GM23338 (cell line): ENCODE measurements at regions not wholly inside any gene's neighbourhood (a gene's known extent, or its start where the extent isn't known, plus 50 kb on each side); places are given as distances from the start of the nearest gene placed in this dataset.

Source experiments
- ATAC-seq: fragments of 200-7000 bp; cut with Tn5 transposase; 3 replicates; pipeline ENCODE4 v1.9.1; 2020
- DNase-seq: peaks from one replicate; pipeline ENCODE4 v3.0.0-alpha.2; 2015; ENCODE audit warnings: low spot score
- H2AFZ ChIP-seq: fragments of 200-600 bp; sonication (generic); 2 replicates; pipeline ENCODE4 v1.8.0; 2016; ENCODE audit warnings: antibody characterized with exemption, mild to moderate bottlenecking, moderate library complexity
- H3F3A ChIP-seq: fragments of 200-600 bp; sonication (generic); replicated peaks from 2 replicates; pipeline ENCODE4 v1.8.0; 2017; ENCODE audit warnings: antibody characterized with exemption, mixed run types, low read depth
- H3K27ac ChIP-seq: fragments of 200-600 bp; sonication (generic); 2 replicates; pipeline ENCODE4 v1.6.1; 2016; ENCODE audit warnings: low read depth
- H3K27me3 ChIP-seq: fragments of 200-600 bp; sonication (generic); 2 replicates; pipeline ENCODE4 v1.8.0; 2016; ENCODE audit warnings: mild to moderate bottlenecking, mixed run types, moderate library complexity; ENCODE audit not compliant: insufficient read depth
- H3K36me3 ChIP-seq: fragments of 200-600 bp; sonication (generic); 2 replicates; pipeline ENCODE4 v1.8.0; 2016; ENCODE audit warnings: mild to moderate bottlenecking; ENCODE audit not compliant: insufficient read depth
- H3K4me1 ChIP-seq: fragments of 200-600 bp; sonication (generic); 2 replicates; pipeline ENCODE4 v1.8.0; 2016; ENCODE audit warnings: mild to moderate bottlenecking, moderate library complexity; ENCODE audit not compliant: insufficient read depth
- H3K4me2 ChIP-seq: fragments of 200-600 bp; sonication (generic); 2 replicates; pipeline ENCODE4 v1.7.1; 2017; ENCODE audit warnings: mixed run types
- H3K4me3 ChIP-seq: fragments of 200-600 bp; sonication (generic); 2 replicates; pipeline ENCODE4 v1.6.1; 2016; ENCODE audit warnings: mixed run types
- H3K79me2 ChIP-seq: fragments of 200-600 bp; sonication (generic); replicated peaks from 2 replicates; pipeline ENCODE4 v1.8.0; 2017; ENCODE audit warnings: mild to moderate bottlenecking; ENCODE audit not compliant: insufficient read depth
- H3K9me2 ChIP-seq: fragments of 200-600 bp; sonication (generic); 2 replicates; pipeline ENCODE4 v1.8.0; 2017; ENCODE audit not compliant: insufficient read depth
- H4K20me1 ChIP-seq: fragments of 200-600 bp; sonication (generic); replicated peaks from 2 replicates; pipeline ENCODE4 v1.8.0; 2017; ENCODE audit warnings: mild to moderate bottlenecking; ENCODE audit not compliant: insufficient read depth
- H3K27ac Mint-ChIP-seq: 2 replicates; pipeline ENCODE4 v1.8.0; 2020; ENCODE audit warnings: inconsistent platforms, mild to moderate bottlenecking, moderate library complexity, mixed read lengths
- H3K27me3 Mint-ChIP-seq: 3 replicates; pipeline ENCODE4 v1.8.0; 2022; ENCODE audit warnings: low read depth, mild to moderate bottlenecking, moderate library complexity, mixed read lengths, inconsistent platforms; ENCODE audit not compliant: insufficient read depth, poor library complexity
- H3K36me3 Mint-ChIP-seq: 3 replicates; pipeline ENCODE4 v1.8.0; 2021; ENCODE audit warnings: low read depth, mild to moderate bottlenecking, inconsistent platforms, moderate library complexity, mixed read lengths
- H3K4me1 Mint-ChIP-seq: 3 replicates; pipeline ENCODE4 v1.8.0; 2020; ENCODE audit warnings: mild to moderate bottlenecking, inconsistent platforms, mixed read lengths
- H3K4me3 Mint-ChIP-seq: 3 replicates; pipeline ENCODE4 v1.8.0; 2021; ENCODE audit warnings: moderate library complexity, mild to moderate bottlenecking, inconsistent platforms, mixed read lengths
- H3K9me3 Mint-ChIP-seq: 3 replicates; pipeline ENCODE4 v1.8.0; 2020; ENCODE audit warnings: moderate library complexity, mild to moderate bottlenecking, inconsistent platforms, mixed read lengths
- CREB1 ChIP-seq: fragments of 250-450 bp; sonication (Bioruptor Pico); IDR thresholded peaks from 2 replicates; pipeline ENCODE4 v1.5.0; 2020; ENCODE audit warnings: low read depth, mild to moderate bottlenecking, moderate library complexity
- CTCF ChIP-seq, 2 experiments: fragments of 200-600 bp in 1 of 2; sonication (generic) in 1 of 2; conservative IDR thresholded peaks; 2 replicates each; pipeline versions ENCODE4 v1.5.1 to v1.6.1; 2016 to 2017; ENCODE audit warnings: antibody characterized with exemption in 2 of 2, low read depth in 2 of 2, mild to moderate bottlenecking in 2 of 2, moderate library complexity in 1 of 2
- ETS1 ChIP-seq: IDR thresholded peaks from 2 replicates; pipeline ENCODE4 v1.6.1; 2016; ENCODE audit warnings: antibody characterized with exemption
- EZH2 ChIP-seq: fragments of 200-600 bp; sonication (generic); IDR thresholded peaks from one replicate; pipeline ENCODE4 v1.8.0; 2017; ENCODE audit warnings: antibody characterized with exemption, mild to moderate bottlenecking, low read depth; ENCODE audit not compliant: unreplicated experiment
- EZH2phosphoT487 ChIP-seq: fragments of 200-600 bp; sonication (generic); IDR thresholded peaks from one replicate; pipeline ENCODE4 v1.8.1; 2018; ENCODE audit warnings: antibody characterized with exemption; ENCODE audit not compliant: unreplicated experiment
- JUNB ChIP-seq: IDR thresholded peaks from one replicate; pipeline ENCODE4 v1.6.1; 2016; ENCODE audit warnings: antibody characterized with exemption; ENCODE audit not compliant: unreplicated experiment
- NANOG ChIP-seq: IDR thresholded peaks from 2 replicates; pipeline ENCODE4 v1.6.1; 2016; ENCODE audit warnings: antibody characterized with exemption, borderline replicate concordance
- POLR2AphosphoS5 ChIP-seq: IDR thresholded peaks from 2 replicates; pipeline ENCODE4 v1.6.1; 2016; ENCODE audit warnings: antibody characterized with exemption, low read depth
- REST ChIP-seq: IDR thresholded peaks from one replicate; pipeline ENCODE4 v1.6.1; 2018; ENCODE audit warnings: antibody characterized with exemption; ENCODE audit not compliant: unreplicated experiment
- STAT1 ChIP-seq: IDR thresholded peaks from one replicate; pipeline ENCODE4 v1.6.1; 2016; ENCODE audit warnings: antibody characterized with exemption; ENCODE audit not compliant: unreplicated experiment
- ZNF114 ChIP-seq: fragments of 250-450 bp; sonication (Bioruptor Pico); IDR thresholded peaks from 2 replicates; pipeline ENCODE4 v1.5.0; 2020; ENCODE audit warnings: mild to moderate bottlenecking, moderate library complexity
- ZNF331 ChIP-seq: fragments of 250-450 bp; sonication (Bioruptor Pico); IDR thresholded peaks from 2 replicates; pipeline ENCODE4 v1.5.0; 2020; ENCODE audit warnings: low read depth, mild to moderate bottlenecking, moderate library complexity
- ZNF462 ChIP-seq: fragments of 250-450 bp; sonication (Bioruptor Pico); IDR thresholded peaks from 2 replicates; pipeline ENCODE4 v1.5.0; 2020; ENCODE audit warnings: mild to moderate bottlenecking, moderate library complexity

GRCh38 chr7:53521638-53522184 is 486.3 kb downstream of the POM121L12 start:
- H3K27me3 Mint-ChIP-seq = peaks cover 2% of the 10 kb centered on the region
- no peak overlapping the region for H3K4me2 ChIP-seq
- ATAC-seq = no peak

More at GRCh38 chr7:53521638-53522184, 486.3 kb downstream of the POM121L12 start:
- Histone ChIP-seq H4K20me1 (no peaks in the 10 kb centered on the region), H3K27me3 (no peaks in the 10 kb centered on the region), H3K4me1 (no peaks in the 10 kb centered on the region), H3K36me3 (no peaks in the 10 kb centered on the region), H3F3A (no peaks in the 10 kb centered on the region), H3K9me2 (no peaks in the 10 kb centered on the region), H3K4me3 (no peak overlapping the region), H3K79me2 (no peaks in the 10 kb centered on the region), H2AFZ (no peak overlapping the region), H3K27ac (no peak overlapping the region)
- TF ChIP-seq REST (no peak), EZH2phosphoT487 (no peak), JUNB (no peak), CREB1 (CRISPR knock-in tag) (no peak), ZNF114 (no peak), CTCF (conservative IDR thresholded peaks at IDR 0.05; ENCODE audit: low read depth in 2 of 2) (no peak), NANOG (no peak), STAT1 (no peak), ZNF462 (CRISPR knock-in tag) (no peak), ETS1 (no peak), EZH2 (no peak), POLR2AphosphoS5 (no peak), ZNF331 (no peak)
- Mint-ChIP-seq H3K4me1 (no peaks in the 10 kb centered on the region), H3K4me3 (no peak overlapping the region), H3K27ac (no peak overlapping the region), H3K36me3 (0 out of 3 replicates have a peak, but pooled peaks cover 3% of the 10 kb centered on the region), H3K9me3 (peaks cover 4% of the 10 kb centered on the region; the same call in 2 of the 3 replicates)
- DNase-seq = no peak
